Osteocyte (in vitro differentiated cells): ENCODE measurements at regions not wholly inside any gene's neighbourhood (a gene's known extent, or its start where the extent isn't known, plus 50 kb on each side); places are given as distances from the start of the nearest gene placed in this dataset.

Experiments
- DNase-seq: peaks from one replicate; pipeline ENCODE4 v3.0.0; 2021; ENCODE audit warnings: mixed read lengths; ENCODE audit not compliant: unreplicated experiment; ENCODE audit errors: extremely low spot score
- H3K27ac Mint-ChIP-seq: one replicate; pipeline ENCODE4 v1.8.0; 2021; ENCODE audit warnings: mild to moderate bottlenecking, mixed read lengths; ENCODE audit not compliant: unreplicated experiment
- H3K27me3 Mint-ChIP-seq: one replicate; pipeline ENCODE4 v1.8.0; 2021; ENCODE audit warnings: mixed read lengths; ENCODE audit not compliant: unreplicated experiment
- H3K36me3 Mint-ChIP-seq: one replicate; pipeline ENCODE4 v1.8.0; 2021; ENCODE audit warnings: mixed read lengths; ENCODE audit not compliant: unreplicated experiment
- H3K4me1 Mint-ChIP-seq: one replicate; pipeline ENCODE4 v1.8.0; 2021; ENCODE audit warnings: mixed read lengths; ENCODE audit not compliant: unreplicated experiment
- H3K4me3 Mint-ChIP-seq: one replicate; pipeline ENCODE4 v1.8.0; 2021; ENCODE audit warnings: mild to moderate bottlenecking, moderate library complexity, mixed read lengths; ENCODE audit not compliant: unreplicated experiment
- H3K9me3 Mint-ChIP-seq: one replicate; pipeline ENCODE4 v1.8.0; 2021; ENCODE audit warnings: mixed read lengths; ENCODE audit not compliant: unreplicated experiment
- CTCF ChIP-seq: fragments of 200-600 bp; sonication (generic); IDR thresholded peaks from 2 replicates; pipeline ENCODE4 v1.5.0; 2021; ENCODE audit warnings: antibody characterized with exemption, mild to moderate bottlenecking, moderate library complexity

GRCh38 chr1:214928574-214928973, 154.0 kb upstream of the KCNK2 start:
- DNase-seq, result no peak
- TF ChIP-seq CTCF, result no peak
- no peak overlapping the region for H3K4me3 Mint-ChIP-seq
- no peaks in the 10 kb centered on the region for H3K9me3 Mint-ChIP-seq
- H3K27ac Mint-ChIP-seq, result no peak overlapping the region
- H3K4me1 Mint-ChIP-seq, result no peaks in the 10 kb centered on the region
- no peaks in the 10 kb centered on the region for H3K27me3 Mint-ChIP-seq
- H3K36me3 Mint-ChIP-seq, result no peaks in the 10 kb centered on the region

- H3K9me3 Mint-ChIP-seq, result no peaks in the 10 kb centered on the region
- no peaks in the 10 kb centered on the region for H3K27me3 Mint-ChIP-seq
- H3K4me3 Mint-ChIP-seq, result no peak overlapping the region
- peaks cover 8% of the 10 kb centered on the region for H3K4me1 Mint-ChIP-seq
- H3K36me3 Mint-ChIP-seq, result no peaks in the 10 kb centered on the region
- no peak for TF ChIP-seq CTCF
- no peak overlapping the region for H3K27ac Mint-ChIP-seq
- DNase-seq, result no peak
These were observed 149.2 kb upstream of the KCNK2 start for GRCh38 chr1:214933375-214933774.

GRCh38 chr1:214934045-214934444, 148.5 kb upstream of the KCNK2 start:
- Mint-ChIP-seq H3K27me3 (no peaks in the 10 kb centered on the region), H3K27ac (no peak overlapping the region), H3K36me3 (no peaks in the 10 kb centered on the region), H3K4me1 (peaks cover 8% of the 10 kb centered on the region), H3K9me3 (no peaks in the 10 kb centered on the region), H3K4me3 (no peak overlapping the region)
- DNase-seq, result no peak
- TF ChIP-seq CTCF, result no peak

GRCh38 chr1:214935258-214935657, 147.3 kb upstream of the KCNK2 start:
- no peak for TF ChIP-seq CTCF
- Mint-ChIP-seq H3K27me3 (no peaks in the 10 kb centered on the region), H3K9me3 (no peaks in the 10 kb centered on the region), H3K4me3 (no peak overlapping the region), H3K36me3 (no peaks in the 10 kb centered on the region), H3K27ac (no peak overlapping the region), H3K4me1 (peaks cover 8% of the 10 kb centered on the region)
- DNase-seq, result no peak

GRCh38 chr1:214939180-214939579, 143.4 kb upstream of the KCNK2 start:
- no peak for DNase-seq
- Mint-ChIP-seq H3K27me3 (no peaks in the 10 kb centered on the region), H3K27ac (no peak overlapping the region), H3K4me3 (no peak overlapping the region), H3K9me3 (no peaks in the 10 kb centered on the region), H3K4me1 (peaks cover 8% of the 10 kb centered on the region), H3K36me3 (no peaks in the 10 kb centered on the region)
- no peak for TF ChIP-seq CTCF
